MG63 (cell line): ENCODE measurements at regions not wholly inside any gene's neighbourhood (a gene's known extent, or its start where the extent isn't known, plus 50 kb on each side); places are given as distances from the start of the nearest gene placed in this dataset.
"Not testable (repeated sequence)": the region's sequence is repeated elsewhere in the genome, so short reads cannot be mapped to it uniquely, and the experiment has no call there.

ENCODE experiments used
- DNase-seq: peaks from one replicate; pipeline ENCODE4 v3.0.0-alpha.2; 2020
- H3K27me3 ChIP-seq: fragments of 250-450 bp; sonication (Bioruptor Pico); 2 replicates; pipeline ENCODE4 v1.5.1; 2020; ENCODE audit warnings: mild to moderate bottlenecking, moderate library complexity
- H3K36me3 ChIP-seq: fragments of 250-450 bp; sonication (Bioruptor Pico); 2 replicates; pipeline ENCODE4 v1.5.1; 2020; ENCODE audit warnings: mild to moderate bottlenecking, moderate library complexity
- H3K4me3 ChIP-seq: fragments of 250-450 bp; sonication (Bioruptor Pico); 2 replicates; pipeline ENCODE4 v1.5.1; 2020; ENCODE audit warnings: mild to moderate bottlenecking, moderate library complexity
- H3K9me3 ChIP-seq: fragments of 250-450 bp; sonication (Bioruptor Pico); 2 replicates; pipeline ENCODE4 v1.5.1; 2020; ENCODE audit warnings: mild to moderate bottlenecking, moderate library complexity

DNA sequence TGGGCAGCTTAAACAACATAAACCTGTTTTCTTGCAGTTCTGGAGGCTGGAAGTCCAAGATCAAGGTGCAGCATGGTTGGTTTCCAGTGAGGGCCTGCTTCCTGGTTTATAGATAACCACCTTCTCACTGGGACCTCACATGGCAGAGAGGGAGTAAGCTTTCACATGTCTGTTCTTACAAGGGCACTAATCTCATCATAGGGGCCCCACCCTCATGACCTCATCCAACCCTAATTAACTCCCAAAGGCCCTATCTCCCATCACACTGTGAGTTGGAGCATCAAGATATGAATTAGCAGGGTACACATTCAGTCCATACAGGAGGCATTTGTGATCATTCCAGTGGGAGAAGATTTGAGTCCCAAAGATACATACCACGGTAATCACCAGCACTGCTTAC lies 50.5 kb upstream of the GRIN2A start:
- H3K9me3 ChIP-seq: no peaks in the 10 kb centered on the region
- DNase-seq: no peak
- no peak overlapping the region for H3K4me3 ChIP-seq
- H3K36me3 ChIP-seq: no peaks in the 10 kb centered on the region
- H3K27me3 ChIP-seq: peaks cover 15% of the 10 kb centered on the region

DNA sequence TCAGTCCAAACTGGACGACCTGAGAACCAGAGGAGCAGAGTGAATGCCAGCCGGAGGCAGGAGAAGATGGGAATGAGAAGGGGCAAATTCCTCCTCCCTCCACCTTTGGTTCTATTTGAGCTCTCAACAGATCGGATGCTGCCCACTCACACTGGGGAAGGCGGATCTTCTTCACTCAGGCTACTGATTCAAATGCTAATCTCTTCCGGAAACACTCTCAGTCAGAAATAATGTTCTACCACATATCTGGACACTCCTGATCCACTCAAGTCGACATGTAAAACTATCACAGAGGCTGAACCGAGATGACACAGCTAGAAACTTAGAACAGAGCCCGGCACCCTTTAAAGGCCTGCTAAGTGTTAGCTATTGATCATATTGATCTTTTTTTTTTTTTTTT lies 57.4 kb upstream of the GRIN2A start:
- Histone ChIP-seq H3K27me3 (peaks cover 21% of the 10 kb centered on the region), H3K36me3 (no peaks in the 10 kb centered on the region)
- no peak for DNase-seq

DNA sequence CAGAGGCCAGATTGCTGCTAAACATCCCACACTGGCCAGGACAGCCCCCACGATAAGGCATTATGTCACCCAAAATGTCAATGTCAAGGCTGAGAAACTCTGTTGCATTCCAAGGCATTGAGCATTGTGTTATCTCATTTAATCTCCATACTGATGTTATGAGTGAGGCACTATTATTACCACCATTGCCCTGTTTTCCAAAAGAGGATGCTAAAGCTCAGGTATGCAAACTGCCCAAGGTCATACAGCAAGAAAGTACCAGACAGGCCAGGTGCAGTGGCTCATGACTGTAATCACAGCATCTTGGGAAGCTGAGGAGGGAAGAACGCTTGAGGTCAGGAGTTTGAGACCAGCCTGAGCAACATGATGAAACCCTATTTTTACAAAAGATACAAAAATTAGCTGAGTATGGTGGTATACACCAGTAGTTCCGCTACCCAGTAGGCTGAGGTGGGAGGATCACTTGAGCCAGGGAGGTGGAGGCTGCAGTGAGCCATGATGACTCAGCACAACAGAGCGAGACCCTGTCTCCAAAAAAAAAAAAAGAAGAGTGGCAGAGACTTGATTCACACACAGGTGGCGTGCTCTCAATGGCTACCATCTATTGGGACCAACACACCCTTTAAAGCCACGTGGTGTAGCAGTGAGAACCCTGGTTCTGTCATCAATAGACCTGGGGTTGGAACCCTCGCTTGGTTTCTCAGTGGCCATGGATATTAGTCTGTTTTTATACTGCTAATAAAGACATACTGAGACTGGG lies 58.8 kb upstream of the GRIN2A start:
- H3K27me3 ChIP-seq: peaks cover 11% of the 10 kb centered on the region
- no peaks in the 10 kb centered on the region for H3K36me3 ChIP-seq
- no peak for DNase-seq
- H3K9me3 ChIP-seq: no peaks in the 10 kb centered on the region
- H3K4me3 ChIP-seq: no peak overlapping the region

More for the DNA sequence above, 57.4 kb upstream of the GRIN2A start:
- Histone ChIP-seq H3K9me3 (no peaks in the 10 kb centered on the region), H3K4me3 (no peak overlapping the region)

DNA sequence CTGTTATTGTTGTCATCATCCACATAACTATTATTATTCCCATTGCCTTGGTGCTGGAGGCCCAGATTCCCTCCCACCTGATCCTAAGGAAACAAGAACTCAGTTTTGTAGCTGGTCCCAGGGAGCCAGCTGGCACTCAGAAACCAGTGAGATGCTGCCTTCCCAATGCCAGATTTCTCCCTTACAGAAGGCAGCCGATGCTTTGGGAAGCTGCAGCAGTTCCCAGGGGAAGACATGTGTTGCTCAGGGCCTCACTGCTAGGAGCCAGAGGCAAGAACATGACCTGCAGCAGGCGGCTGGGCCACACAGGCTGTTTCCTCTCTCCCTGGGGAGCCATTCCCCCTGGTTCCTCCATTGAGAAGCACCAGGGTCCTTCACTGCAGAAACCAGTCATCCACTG lies 59.9 kb upstream of the GRIN2A start:
- Histone ChIP-seq H3K36me3 (no peaks in the 10 kb centered on the region), H3K27me3 (peaks cover 8% of the 10 kb centered on the region), H3K4me3 (no peak overlapping the region), H3K9me3 (no peaks in the 10 kb centered on the region)
- no peak for DNase-seq

DNA sequence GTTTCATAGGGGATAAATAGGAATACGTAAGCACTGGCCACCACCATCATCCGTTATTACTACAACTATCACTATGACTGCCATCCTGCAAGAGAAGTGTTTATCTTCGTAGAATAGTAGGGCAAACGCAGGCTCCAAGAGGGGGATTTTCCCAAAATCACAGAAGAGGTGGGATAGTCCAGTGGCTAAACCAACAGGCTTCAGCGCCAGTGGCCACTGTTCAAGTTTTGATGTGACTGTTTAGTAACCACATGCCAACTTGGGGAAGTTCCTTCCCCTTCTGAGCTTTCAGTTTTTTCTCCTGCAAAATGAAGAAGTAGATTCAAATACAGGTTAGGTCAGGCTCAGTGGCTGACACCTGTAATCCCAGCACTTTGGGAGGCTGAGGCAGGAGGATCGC lies 60.7 kb upstream of the GRIN2A start:
- DNase-seq: no peak
- no peaks in the 10 kb centered on the region for H3K9me3 ChIP-seq
- no peak overlapping the region for H3K4me3 ChIP-seq
- peaks cover 8% of the 10 kb centered on the region for H3K27me3 ChIP-seq
- H3K36me3 ChIP-seq: no peaks in the 10 kb centered on the region

DNA sequence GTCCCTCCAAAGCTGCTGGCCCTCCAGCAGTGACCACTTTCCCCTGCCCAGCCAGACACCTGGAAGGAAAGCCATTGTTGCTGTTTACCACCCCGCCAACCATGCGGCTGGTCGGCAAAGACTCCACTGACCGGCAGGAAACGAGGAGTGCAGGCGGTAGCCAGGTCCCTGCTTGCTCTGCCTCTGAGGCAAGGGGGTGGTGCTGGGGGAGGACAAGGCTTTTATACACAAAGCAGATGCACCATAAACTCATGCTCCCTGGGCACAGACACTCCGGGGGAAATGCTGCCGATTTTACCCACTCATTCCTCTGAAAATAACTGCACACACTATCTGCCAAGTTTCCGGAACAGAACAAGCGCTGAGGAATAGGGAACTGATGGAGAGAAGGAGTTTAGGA lies 62.8 kb upstream of the GRIN2A start:
- Histone ChIP-seq H3K27me3 (peaks cover 11% of the 10 kb centered on the region), H3K4me3 (no peak overlapping the region), H3K9me3 (no peaks in the 10 kb centered on the region), H3K36me3 (no peaks in the 10 kb centered on the region)
- peak; percentile 7 for DNase-seq

DNA sequence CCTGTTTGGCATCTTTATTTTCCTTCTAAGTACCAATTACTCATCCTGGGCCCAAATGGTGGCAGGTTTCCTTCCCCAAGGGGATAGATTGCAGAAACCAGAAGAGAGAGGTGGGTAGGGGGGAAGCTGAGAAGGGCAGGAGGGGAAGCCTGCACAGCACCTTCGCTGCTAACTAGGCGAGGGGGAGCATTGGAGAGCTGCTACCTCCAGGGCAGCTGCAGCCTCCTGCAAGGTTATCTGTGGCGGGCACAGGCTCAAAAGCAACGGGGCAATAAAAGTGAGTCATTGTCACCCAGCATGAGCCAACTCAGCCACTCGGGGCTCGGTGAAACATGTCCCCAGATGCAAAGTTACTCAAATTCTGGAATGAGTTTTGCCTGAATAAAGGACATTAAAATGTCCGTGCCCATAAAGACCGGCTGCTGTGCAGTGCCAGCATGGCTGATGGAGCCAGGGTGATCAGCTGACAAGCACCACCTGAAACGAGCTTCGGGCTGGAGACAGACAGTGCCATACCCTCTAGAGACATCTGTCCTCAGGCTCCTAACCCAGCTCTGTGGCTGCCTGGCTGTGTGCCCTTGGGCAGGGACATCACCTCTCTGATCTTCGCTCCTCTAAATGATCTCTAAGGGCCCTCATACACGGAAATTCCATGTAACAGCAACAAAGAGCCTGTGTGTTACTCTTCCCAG lies 68.1 kb upstream of the GRIN2A start:
- no peak overlapping the region for H3K4me3 ChIP-seq
- no peaks in the 10 kb centered on the region for H3K9me3 ChIP-seq
- H3K27me3 ChIP-seq: peaks cover 8% of the 10 kb centered on the region; the same call in 1 of the 2 replicates
- no peak for DNase-seq
- H3K36me3 ChIP-seq: no peaks in the 10 kb centered on the region

DNA sequence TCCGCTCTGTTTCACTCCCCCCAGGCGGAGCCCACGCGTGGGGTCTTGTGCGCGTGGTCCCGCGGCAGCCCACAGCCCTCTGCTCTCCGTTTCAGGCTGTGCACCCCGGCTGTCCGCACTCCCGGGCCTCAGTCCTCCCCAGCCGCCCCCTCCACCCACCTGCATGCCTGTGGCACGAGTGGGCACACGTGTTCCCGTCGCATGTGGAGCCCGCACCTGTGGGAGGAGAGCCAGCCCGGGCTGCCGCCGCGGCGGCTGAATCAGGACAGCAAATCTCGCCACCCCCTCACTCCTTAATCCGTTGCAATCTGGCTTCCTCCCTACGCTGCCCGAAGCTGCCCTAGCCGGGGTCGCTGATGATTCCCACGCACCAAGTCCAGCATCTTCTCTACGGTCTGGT lies 69.9 kb upstream of the GRIN2A start:
- Histone ChIP-seq H3K4me3 (no peak overlapping the region), H3K36me3 (no peaks in the 10 kb centered on the region), H3K9me3 (no peaks in the 10 kb centered on the region), H3K27me3 (peaks cover 8% of the 10 kb centered on the region; the same call in 1 of the 2 replicates)
- no peak for DNase-seq

DNA sequence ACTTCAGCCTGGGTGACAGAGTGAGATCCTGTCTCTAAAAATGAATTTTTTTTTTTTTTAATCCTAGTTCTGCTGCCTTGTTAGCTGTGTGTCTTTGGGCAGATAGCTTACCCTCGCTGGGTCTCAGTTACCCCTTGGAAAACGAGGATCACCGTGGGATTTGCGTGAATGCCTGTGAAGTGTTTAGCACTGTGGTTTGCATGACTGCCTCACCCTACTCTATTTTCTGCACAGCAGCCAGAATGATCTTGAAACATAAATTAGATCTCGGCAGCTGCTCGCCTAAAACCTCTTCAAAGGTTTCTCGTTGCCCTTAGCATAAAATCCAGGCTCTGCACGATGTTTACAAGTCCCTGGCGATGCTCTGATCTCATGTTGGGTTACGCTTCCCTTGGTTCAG lies 71.2 kb upstream of the GRIN2A start:
- Histone ChIP-seq H3K4me3 (no peak overlapping the region), H3K27me3 (peaks cover 8% of the 10 kb centered on the region; the same call in 1 of the 2 replicates), H3K36me3 (no peaks in the 10 kb centered on the region), H3K9me3 (no peaks in the 10 kb centered on the region)
- no peak for DNase-seq

DNA sequence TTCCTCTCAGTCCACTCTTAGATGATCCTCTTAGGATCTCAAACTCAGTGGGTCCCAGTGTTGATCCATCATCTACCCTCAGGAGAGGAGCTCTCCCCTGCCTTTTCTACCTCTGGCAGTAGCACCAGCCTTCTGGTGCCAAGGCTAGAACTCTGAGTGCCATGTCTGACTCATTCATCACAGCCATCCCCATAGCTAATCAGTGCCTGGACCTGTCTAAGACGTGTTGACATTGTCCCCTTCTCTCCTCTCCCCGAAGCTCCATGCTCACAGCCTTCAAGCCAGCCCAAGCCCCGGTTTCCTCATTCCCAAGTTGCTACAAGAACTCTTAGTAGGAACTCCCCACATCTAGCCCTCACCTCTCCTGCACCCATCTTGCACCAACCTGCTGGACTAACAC lies 73.5 kb upstream of the GRIN2A start:
- DNase-seq: no peak
- Histone ChIP-seq H3K9me3 (no peaks in the 10 kb centered on the region), H3K27me3 (0 out of 2 replicates have a peak, but pooled peaks cover 2% of the 10 kb centered on the region), H3K4me3 (no peak overlapping the region), H3K36me3 (no peaks in the 10 kb centered on the region)

DNA sequence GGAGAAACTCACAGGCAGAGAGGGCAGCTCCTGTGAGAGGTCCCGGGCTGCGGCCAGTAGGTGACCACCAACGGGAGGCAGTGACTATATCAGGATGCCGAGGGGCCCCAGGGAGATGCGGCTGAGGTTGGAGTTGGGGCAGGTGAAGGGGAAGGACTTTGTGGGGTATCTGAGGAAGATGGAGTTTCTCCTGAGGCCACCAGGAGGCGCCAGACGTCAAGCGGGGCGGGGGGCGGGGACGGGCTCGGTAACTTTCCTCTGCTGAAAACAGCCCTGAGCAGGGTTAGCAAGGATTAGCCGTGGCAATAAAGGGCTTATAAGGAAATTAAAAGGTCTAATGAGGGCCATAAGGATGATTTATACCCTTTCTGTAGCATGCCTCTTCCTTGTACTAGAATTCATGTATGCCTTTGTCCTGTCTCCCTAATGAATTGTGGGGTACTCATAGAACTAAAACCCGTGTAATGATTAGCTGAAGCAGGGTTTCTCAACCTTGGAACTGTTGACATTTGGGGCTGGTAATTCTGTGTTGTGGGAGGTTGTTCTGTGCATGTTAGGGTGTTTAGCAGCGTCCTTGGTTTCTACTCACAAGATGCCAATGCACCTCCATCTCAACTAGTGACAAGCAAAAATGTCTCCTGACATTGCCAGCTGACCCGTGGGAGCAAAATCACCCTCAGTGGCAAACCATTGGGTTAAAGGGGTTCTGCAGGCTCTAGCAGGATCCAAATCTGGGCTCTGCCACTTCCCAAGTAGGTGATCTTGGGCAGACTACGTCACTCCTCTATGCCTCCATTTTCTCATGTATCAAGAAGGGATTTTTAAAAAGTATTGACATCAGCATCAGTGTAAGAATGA lies 74.8 kb upstream of the GRIN2A start:
- Histone ChIP-seq H3K36me3 (no peaks in the 10 kb centered on the region), H3K27me3 (no peaks in the 10 kb centered on the region), H3K4me3 (no peak overlapping the region), H3K9me3 (no peaks in the 10 kb centered on the region)
- DNase-seq: peak; percentile 16

DNA sequence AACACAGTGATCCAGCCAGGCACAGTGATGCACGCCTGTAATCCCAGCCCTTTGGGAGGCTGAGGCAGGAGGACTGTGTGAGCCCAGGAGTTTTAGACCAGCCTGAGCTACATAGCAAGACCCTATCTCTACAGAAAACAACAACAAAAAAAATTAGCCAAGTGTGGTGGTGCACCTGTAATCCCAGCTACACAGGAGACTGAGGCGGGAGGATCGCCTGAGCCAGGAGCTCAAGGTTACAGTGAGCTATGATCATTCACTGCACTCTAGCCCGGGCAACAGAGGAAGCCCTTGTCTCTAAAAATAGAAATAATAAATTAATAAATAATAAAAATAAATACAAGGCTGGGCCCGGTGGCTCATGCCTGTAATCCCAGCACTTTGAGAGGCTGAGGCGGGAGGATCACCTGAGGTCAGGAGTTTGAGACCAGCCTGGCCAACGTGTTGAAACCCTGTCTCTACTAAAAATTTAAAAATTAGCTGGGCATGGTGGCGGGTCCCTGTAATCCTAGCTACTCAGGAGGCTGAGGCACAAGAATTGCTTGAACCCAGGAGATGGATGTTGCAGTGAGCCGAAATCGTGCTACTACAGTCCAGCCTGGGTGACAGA lies 75.5 kb upstream of the GRIN2A start:
- H3K27me3 ChIP-seq, DNase-seq, H3K36me3 ChIP-seq, H3K9me3 ChIP-seq, H3K4me3 ChIP-seq: not testable (repeated sequence)

DNA sequence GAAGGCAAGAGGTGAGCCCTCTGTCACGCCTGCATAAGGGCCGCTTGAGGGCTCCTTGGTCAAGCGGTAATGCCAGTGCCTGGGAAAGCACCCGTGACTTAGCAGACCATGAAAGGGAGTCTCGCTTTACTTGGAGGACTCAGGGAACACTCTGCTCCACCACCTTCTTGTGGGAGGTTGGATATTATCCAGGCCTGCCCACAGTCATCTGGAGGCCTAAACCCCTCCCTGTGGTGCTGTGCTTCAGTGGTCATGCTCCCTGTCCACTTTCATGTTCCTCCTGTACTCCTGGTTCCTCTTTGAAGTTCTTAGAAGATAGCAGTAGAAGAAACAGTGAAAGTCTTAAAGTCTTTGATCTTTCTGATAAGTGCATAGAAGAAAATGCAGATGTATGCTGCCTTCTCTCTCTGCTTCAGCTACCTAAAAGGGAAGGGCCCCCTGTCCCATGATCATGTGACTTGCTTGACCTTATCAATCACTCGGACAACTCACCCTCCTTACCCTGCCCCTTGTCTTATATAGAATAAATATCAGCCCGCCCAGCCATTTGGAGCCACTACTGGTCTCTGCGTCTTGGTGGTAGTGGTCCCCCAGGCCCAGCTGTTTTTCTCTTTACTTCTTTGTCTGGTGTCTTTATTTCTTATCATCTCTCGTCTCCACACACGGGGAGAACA lies 76.8 kb upstream of the GRIN2A start:
- not testable (repeated sequence) for DNase-seq, H3K4me3 ChIP-seq, H3K9me3 ChIP-seq, H3K36me3 ChIP-seq, H3K27me3 ChIP-seq

DNA sequence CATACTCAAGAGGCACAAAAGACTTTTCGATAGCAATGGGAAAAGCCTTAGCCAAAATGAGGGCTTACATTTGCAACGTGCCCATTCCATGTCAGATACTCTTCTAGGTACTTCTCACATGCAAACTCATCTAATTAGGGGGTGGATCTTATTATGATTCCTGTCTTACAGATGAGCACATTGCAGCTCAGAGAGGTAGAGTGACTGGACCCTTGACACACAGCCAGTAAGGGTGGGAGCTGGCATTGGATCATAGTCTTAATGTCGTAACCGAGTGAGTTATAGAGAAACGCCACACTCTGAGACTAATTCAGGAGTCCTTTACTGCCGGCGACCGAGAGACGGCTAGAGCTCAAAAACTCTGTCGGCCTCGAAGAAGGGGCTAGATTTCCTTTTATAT lies 78.8 kb upstream of the GRIN2A start:
- no peak overlapping the region for H3K4me3 ChIP-seq
- no peaks in the 10 kb centered on the region for H3K9me3 ChIP-seq
- DNase-seq: no peak
- H3K36me3 ChIP-seq: no peaks in the 10 kb centered on the region
- no peaks in the 10 kb centered on the region for H3K27me3 ChIP-seq

DNA sequence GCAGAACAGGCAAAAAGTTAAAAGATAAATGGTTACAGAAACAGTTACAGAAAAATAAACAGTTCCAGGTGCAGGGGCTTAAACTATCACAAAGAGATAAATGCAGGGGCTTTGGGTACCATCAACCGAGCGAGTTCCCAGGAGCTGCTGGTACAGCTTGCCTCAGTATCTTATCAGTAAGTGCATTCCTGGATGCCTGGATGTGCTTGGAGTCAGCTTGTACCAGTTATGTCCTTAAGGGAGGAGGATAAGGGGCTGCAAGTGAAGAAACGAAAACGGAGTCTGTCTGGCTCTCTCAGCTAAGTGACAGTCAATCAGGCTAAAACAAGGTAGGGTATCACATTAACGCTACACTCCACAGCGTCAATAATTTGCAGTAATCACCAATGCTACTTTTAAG lies 79.3 kb upstream of the GRIN2A start:
- H3K27me3 ChIP-seq, H3K36me3 ChIP-seq, H3K9me3 ChIP-seq, DNase-seq, H3K4me3 ChIP-seq: not testable (repeated sequence)

DNA sequence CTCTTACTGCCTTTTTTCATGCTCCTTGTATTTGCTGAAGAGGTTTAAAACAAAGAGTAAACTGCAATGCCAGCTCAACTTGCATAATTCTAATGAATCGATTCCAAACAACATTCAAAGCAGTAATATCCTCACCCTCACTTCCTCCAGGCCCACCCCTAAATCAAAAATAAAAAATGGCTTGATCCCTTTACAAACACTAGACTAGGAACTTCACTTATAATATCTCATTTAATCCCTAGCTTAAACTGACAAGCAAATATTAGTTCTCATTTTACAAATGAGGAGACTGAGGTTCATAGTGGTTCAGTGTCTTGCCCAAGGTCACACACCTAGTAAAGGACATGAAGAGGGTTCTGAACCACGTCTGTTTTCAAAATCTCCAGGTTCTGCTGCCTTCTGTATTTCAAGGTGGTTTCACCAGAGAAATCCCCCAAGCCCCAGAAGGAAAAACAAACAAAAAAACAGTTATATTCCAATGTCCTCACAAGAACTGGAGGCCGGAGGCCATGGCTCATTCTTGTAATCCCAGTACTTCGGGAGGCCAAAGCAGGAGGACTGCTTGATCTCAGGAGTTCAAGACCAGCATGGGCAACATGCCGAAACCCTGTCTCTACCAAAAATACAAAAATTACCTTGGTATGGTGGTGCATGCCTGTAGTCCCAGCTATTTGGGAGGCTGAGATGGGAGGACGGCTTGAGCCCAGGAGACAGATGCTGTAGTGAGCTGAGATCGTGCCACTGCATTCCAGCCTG lies 80.3 kb upstream of the GRIN2A start:
- Histone ChIP-seq H3K36me3 (no peaks in the 10 kb centered on the region), H3K27me3 (no peaks in the 10 kb centered on the region), H3K4me3 (no peak overlapping the region), H3K9me3 (no peaks in the 10 kb centered on the region)
- no peak for DNase-seq
